Mononuclear cell (primary cell): ENCODE measurements at regions not wholly inside any gene's neighbourhood (a gene's known extent, or its start where the extent isn't known, plus 50 kb on each side); places are given as distances from the start of the nearest gene placed in this dataset.

Source experiments
- H3K27me3 ChIP-seq: 2 replicates; pipeline ENCODE4 v1.6.0; 2011; ENCODE audit warnings: low read length, control low read depth; ENCODE audit not compliant: insufficient read depth
- H3K4me1 ChIP-seq: 2 replicates; pipeline ENCODE4 v1.5.1; 2011; ENCODE audit warnings: mild to moderate bottlenecking, low read length, control low read depth; ENCODE audit not compliant: insufficient read depth
- H3K4me3 ChIP-seq: 2 replicates; pipeline ENCODE4 v1.5.1; 2011; ENCODE audit warnings: mild to moderate bottlenecking, low read length, moderate library complexity
- H3K9me3 ChIP-seq: 2 replicates; pipeline ENCODE4 v1.5.1; 2011; ENCODE audit warnings: low read depth, mild to moderate bottlenecking, control low read depth, low read length

DNA sequence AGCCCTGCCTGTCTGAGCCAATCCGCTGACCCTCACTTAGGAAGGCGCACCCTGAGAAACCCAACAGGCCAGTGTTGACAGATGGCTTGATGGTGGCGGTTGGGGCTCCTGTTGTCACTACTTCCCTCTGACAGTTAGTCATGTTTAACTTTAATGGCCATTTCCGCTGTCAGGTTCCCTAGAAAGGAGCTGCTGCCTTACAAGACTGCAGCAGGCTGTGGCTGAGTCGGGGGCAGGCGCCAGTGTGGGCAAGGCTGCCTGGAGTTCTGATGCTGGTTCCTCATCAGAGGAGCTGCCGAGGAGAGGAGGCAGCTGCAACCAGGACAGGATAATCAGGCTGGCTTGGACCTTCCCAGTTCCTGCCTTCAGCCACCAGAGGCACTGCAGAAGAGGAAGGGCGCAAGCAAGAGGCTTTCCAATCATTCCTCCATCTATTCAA is 223.2 kb upstream of the DYNLRB2 start:
- no peak overlapping the region for H3K4me3 ChIP-seq
- peaks cover 3% of the 10 kb centered on the region for H3K27me3 ChIP-seq
- no peaks in the 10 kb centered on the region for H3K4me1 ChIP-seq
- no peaks in the 10 kb centered on the region for H3K9me3 ChIP-seq

GRCh38 chr16:80317116-80317515 is 223.7 kb upstream of the DYNLRB2 start:
- Histone ChIP-seq H3K27me3 (peaks cover 3% of the 10 kb centered on the region), H3K4me3 (no peak overlapping the region), H3K4me1 (no peaks in the 10 kb centered on the region), H3K9me3 (no peaks in the 10 kb centered on the region)

GRCh38 chr16:80314042-80314441 is 226.8 kb upstream of the DYNLRB2 start:
- no peaks in the 10 kb centered on the region for H3K9me3 ChIP-seq
- no peaks in the 10 kb centered on the region for H3K27me3 ChIP-seq
- H3K4me1 ChIP-seq = no peaks in the 10 kb centered on the region
- H3K4me3 ChIP-seq = no peak overlapping the region

DNA sequence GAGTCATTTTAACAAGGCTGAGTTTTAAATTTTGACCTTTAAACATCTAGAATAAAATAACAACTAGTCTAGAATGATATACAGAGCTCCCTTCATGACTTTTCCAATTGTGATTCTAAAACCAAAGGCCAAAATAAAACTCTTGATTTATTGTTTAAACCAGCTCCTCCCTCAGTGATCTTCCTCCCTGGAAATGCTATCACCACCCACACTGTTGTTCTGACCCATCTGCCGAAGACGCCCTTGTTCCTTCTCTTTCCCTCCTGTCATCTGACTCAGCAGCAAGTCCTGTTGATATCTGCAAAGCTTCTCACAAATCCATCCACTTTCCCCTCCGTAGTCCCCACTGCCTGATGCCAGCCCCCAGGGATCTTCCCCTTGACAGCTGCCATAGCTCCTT is 231.6 kb upstream of the DYNLRB2 start:
- no peaks in the 10 kb centered on the region for H3K9me3 ChIP-seq

DNA sequence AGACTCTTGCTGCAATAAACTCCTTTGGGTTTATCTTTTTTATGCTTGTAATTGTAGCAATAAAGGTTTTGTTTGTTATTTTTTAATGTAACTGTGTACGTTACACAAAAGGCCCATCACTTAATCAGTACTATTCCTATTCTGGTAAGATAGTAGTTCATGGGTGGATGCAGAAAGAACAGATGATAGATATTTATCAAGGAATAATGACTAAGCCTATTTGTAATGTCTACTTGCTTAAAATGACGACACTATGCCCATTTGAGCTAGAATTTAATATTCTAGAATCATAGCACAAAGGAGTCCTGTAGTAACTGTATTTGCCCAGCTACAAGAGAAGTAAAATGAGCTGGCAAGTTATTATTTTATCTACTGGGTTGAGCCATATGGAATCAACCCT is 235.4 kb upstream of the DYNLRB2 start:
- Histone ChIP-seq H3K9me3 (no peaks in the 10 kb centered on the region), H3K27me3 (no peaks in the 10 kb centered on the region), H3K4me3 (no peak overlapping the region), H3K4me1 (no peaks in the 10 kb centered on the region)

More for the DNA sequence above, 231.6 kb upstream of the DYNLRB2 start:
- no peak overlapping the region for H3K4me3 ChIP-seq
- no peaks in the 10 kb centered on the region for H3K27me3 ChIP-seq
- no peaks in the 10 kb centered on the region for H3K4me1 ChIP-seq

GRCh38 chr16:80303691-80304090 is 237.1 kb upstream of the DYNLRB2 start:
- no peaks in the 10 kb centered on the region for H3K9me3 ChIP-seq
- no peaks in the 10 kb centered on the region for H3K4me1 ChIP-seq
- no peak overlapping the region for H3K4me3 ChIP-seq
- no peaks in the 10 kb centered on the region for H3K27me3 ChIP-seq

- Histone ChIP-seq H3K4me1 (no peaks in the 10 kb centered on the region), H3K27me3 (no peaks in the 10 kb centered on the region), H3K4me3 (no peak overlapping the region), H3K9me3 (no peaks in the 10 kb centered on the region)
Observed at GRCh38 chr16:80300876-80301275, 239.9 kb upstream of the DYNLRB2 start.

- Histone ChIP-seq H3K9me3 (no peaks in the 10 kb centered on the region), H3K27me3 (no peaks in the 10 kb centered on the region), H3K4me3 (no peak overlapping the region), H3K4me1 (no peaks in the 10 kb centered on the region)
Observed at GRCh38 chr16:80300456-80300855, 240.3 kb upstream of the DYNLRB2 start.

DNA sequence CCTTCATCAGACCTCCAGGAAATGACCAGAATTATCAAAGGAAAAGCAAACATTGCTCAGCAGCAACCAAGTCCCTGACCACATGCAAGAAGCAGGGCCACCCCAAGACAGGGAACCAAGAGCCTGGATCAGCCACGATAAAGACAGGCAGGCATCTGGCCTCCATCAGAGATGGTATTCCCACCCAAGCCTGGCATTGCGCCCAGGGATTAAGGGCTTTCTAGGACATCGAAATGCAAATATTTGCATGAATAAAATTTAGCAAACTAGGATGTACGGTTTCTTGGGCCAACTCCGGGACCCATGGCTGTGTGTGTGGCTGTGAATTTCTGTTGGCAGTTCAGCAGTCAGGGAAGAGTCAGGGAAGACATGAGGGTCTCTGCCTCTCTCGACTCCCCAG is 241.4 kb upstream of the DYNLRB2 start:
- Histone ChIP-seq H3K27me3 (no peaks in the 10 kb centered on the region), H3K4me1 (no peaks in the 10 kb centered on the region), H3K9me3 (no peaks in the 10 kb centered on the region), H3K4me3 (no peak overlapping the region)

DNA sequence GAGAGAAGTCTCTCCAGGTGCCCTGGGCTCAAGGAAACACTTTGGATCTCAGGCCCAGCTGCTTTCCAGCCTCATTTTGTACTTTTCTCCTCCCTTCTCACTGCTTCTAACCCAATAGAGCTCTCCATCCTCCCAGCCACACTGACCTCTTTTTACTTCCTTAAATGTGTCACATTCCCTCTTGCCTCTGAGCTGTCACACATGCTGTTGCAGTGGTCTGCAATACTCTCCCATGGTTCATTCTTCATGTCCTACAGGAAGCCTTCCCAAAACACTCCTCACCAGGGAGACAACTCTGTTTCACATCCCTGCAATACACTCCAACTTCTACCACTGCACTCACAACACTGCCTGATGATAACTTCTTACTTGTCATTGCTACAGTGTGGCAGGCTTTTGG is 242.1 kb upstream of the DYNLRB2 start:
- H3K4me1 ChIP-seq = no peaks in the 10 kb centered on the region
- H3K4me3 ChIP-seq = no peak overlapping the region
- no peaks in the 10 kb centered on the region for H3K27me3 ChIP-seq
- no peaks in the 10 kb centered on the region for H3K9me3 ChIP-seq

DNA sequence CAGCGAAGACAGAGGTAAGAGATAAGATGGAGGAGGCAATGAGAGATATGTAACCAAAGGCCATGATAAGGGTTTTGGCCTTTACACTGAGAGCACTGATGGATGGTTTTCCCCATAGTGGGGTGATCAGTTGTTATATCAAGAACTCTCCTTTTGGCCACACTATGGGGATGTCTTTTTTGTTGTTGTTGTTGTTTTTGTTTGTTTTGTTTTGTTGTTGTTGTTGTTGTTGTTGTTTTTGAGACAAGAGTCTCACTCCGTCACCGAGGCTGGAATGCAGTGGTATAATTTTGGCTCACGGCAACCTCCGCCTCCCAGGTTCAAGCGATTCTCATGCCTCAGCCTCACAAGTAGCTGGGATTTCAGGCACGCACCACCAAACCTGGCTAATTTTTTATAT is 244.8 kb upstream of the DYNLRB2 start:
- no peak overlapping the region for H3K4me3 ChIP-seq
- no peaks in the 10 kb centered on the region for H3K27me3 ChIP-seq
- H3K4me1 ChIP-seq = no peaks in the 10 kb centered on the region
- H3K9me3 ChIP-seq = no peaks in the 10 kb centered on the region

- H3K4me3 ChIP-seq = no peak overlapping the region
- no peaks in the 10 kb centered on the region for H3K27me3 ChIP-seq
- no peaks in the 10 kb centered on the region for H3K9me3 ChIP-seq
- H3K4me1 ChIP-seq = no peaks in the 10 kb centered on the region
Observed at GRCh38 chr16:80294172-80294571, 246.6 kb upstream of the DYNLRB2 start.

DNA sequence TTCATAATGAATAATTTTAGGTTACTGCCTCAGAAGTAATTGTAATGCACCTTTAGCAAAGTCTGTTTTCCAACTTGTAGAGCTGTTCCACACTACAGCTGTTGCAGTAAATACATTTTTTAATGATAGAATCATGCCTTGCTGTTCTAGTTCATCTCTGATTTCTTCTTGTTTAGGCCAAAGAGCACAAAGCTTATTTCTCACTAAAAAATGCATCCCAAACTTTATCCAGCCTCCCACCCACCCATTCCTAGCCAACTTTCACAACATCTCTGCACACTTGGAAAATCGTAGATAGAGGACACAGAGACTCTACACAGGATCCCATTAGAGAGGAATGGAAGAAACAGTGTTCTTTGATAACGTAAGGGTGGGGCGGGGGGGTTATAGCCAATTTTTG is 252.2 kb upstream of the DYNLRB2 start:
- no peaks in the 10 kb centered on the region for H3K4me1 ChIP-seq
- H3K4me3 ChIP-seq = no peak overlapping the region
- H3K9me3 ChIP-seq = no peaks in the 10 kb centered on the region
- no peaks in the 10 kb centered on the region for H3K27me3 ChIP-seq

DNA sequence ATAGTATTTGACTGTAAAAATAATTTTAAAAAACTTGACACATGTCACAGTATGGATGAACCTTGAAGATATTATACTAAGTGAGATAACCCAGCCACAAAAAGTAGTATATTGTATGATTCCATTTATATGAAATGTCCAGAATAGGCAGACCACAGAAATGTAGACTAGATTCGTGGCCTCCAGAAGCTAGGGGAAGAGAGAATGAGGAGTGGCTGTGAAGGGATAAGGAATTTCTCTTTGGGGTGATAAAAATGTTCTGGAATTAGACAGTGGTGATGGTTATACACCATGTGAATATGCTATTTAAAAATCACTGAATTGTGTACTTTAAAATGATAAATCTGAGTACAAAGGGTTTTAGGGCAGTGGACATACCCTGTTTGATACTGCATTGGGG is 253.1 kb upstream of the DYNLRB2 start:
- Histone ChIP-seq H3K4me1 (no peaks in the 10 kb centered on the region), H3K4me3 (no peak overlapping the region), H3K27me3 (no peaks in the 10 kb centered on the region), H3K9me3 (no peaks in the 10 kb centered on the region)

DNA sequence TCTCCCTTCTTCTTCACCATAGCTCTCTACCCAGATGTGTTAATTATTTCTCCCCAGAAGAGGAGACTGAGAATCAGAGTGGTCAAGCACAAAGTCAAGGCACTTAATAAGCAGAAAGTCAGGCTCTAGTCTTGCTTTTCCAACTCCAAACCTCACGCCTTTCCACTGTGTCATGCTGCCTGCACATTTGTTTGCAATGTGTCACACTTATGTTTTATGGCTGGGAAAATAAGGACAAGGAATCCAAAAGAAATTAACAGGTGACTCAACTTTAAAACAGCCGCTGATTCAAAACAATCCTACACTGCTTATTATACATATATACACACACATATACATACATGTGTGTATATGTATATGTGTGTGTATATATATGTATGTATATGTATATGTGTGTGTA is 255.7 kb upstream of the DYNLRB2 start:
- Histone ChIP-seq H3K4me1 (no peaks in the 10 kb centered on the region), H3K4me3 (no peak overlapping the region), H3K9me3 (no peaks in the 10 kb centered on the region), H3K27me3 (no peaks in the 10 kb centered on the region)

DNA sequence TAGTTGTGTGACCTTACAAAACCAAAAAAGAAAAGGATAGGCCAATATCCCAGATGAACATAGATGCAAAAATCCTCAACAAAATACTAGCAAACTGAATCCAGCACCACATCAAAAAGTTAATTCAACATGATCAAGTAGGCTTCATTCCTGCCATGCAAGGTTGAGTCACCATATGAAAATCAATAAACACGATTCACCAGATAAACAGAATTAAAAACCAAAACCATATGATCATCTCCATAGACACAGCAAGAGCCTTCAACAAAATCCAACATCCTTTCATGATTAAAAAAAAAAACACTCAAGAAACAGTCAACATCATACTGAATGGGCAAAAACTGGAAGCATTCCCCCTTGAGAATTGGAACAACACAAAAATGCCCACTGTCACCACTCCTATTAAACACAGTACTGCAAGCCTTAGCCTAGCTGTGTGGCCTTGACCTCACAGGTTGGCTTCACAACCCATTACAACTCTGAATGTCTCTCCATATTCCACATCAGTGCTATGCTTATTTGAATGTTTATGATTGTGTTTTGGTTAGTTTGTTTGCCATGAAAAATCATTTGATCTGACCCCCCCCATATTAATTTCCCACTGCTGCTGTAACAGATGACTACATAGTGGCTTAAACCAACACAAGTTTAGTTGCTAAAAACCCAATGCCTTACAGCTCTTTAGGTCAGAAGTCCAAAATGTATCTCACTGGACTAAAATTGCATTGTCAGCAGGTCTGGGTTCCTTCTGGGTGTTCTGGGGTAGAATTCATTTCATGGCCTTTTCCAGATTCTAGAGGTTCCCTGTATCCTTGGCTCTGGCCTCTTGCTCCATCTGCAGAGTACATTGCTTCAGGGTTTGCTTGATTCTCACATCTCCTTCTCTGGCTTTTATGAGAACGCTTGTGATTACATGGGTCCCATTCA is 257.1 kb upstream of the DYNLRB2 start:
- Histone ChIP-seq H3K4me1 (no peaks in the 10 kb centered on the region), H3K4me3 (no peak overlapping the region), H3K27me3 (no peaks in the 10 kb centered on the region), H3K9me3 (no peaks in the 10 kb centered on the region)
